Mucosa of descending colon (tissue), 3 donors: ENCODE measurements at regions not wholly inside any gene's neighbourhood (a gene's known extent, or its start where the extent isn't known, plus 50 kb on each side); places are given as distances from the start of the nearest gene placed in this dataset.

ENCODE experiments used
- ATAC-seq: fragments of 200-7000 bp; cut with Tn5 transposase; one replicate; pipeline ENCODE4 v1.9.1; 2020; ENCODE audit warnings: mild to moderate bottlenecking, moderate library complexity
- DNase-seq, 3 donors: peaks; one replicate each; pipeline ENCODE4 v3.0.0-alpha.2; 2020
- H3K36me3 ChIP-seq: fragments of 200-600 bp; one replicate; pipeline ENCODE4 v1.8.0; 2021; ENCODE audit warnings: low read depth, mild to moderate bottlenecking
- H3K4me1 ChIP-seq: fragments of 200-600 bp; one replicate; pipeline ENCODE4 v1.8.0; 2021; ENCODE audit warnings: low read depth, mild to moderate bottlenecking
- H3K4me3 ChIP-seq: fragments of 200-600 bp; one replicate; pipeline ENCODE4 v1.8.0; 2021; ENCODE audit warnings: mild to moderate bottlenecking
- H3K9me3 ChIP-seq: fragments of 200-600 bp; one replicate; pipeline ENCODE4 v1.8.0; 2021; ENCODE audit warnings: mild to moderate bottlenecking
- CTCF ChIP-seq: fragments of 200-600 bp; IDR thresholded peaks from one replicate; pipeline ENCODE4 v1.8.0; 2022; ENCODE audit warnings: antibody characterized with exemption, mild to moderate bottlenecking
- intact Hi-C, 2 donors: fragments of 100-400 bp; cut with DNase I in 1 of 2; cut with micrococcal nuclease in 1 of 2; formaldehyde crosslinking; loops; one replicate each; pipeline versions ENCODE4 v1.11.0 to v1.11.1; 2022; cut with DNase I, micrococcal nuclease
- donor health status: DM: no; HTN: no; CAD: no; lungs with moderate emphysema.
- donor health status: DM: no; HTN: no; CAD: no.
- donor health status: DM: no; HTN: yes; CAD: no.

- Histone ChIP-seq H3K9me3 (no peaks in the 10 kb centered on the region), H3K4me3 (no peak overlapping the region), H3K4me1 (no peaks in the 10 kb centered on the region), H3K36me3 (no peaks in the 10 kb centered on the region)
- TF ChIP-seq CTCF: no peak
- DNase-seq (no peak), ATAC-seq (no peak)
- intact Hi-C loops: loop anchor here in 1 of 2 donors (10.0 kb wide), 2 partner anchors 631 to 661 kb away; partner anchors contain the start of gene LMO4
Observed at GRCh38 chr1:87956072-87956471, 627.4 kb downstream of the LMO4 start.

GRCh38 chr1:87956750-87957149 is 628.1 kb downstream of the LMO4 start:
- no peak for DNase-seq
- Histone ChIP-seq H3K36me3 (no peaks in the 10 kb centered on the region), H3K4me3 (no peak overlapping the region), H3K9me3 (no peaks in the 10 kb centered on the region), H3K4me1 (no peaks in the 10 kb centered on the region)
- ATAC-seq: no peak
- no peak for TF ChIP-seq CTCF
- intact Hi-C loops: loop anchor here in 1 of 2 donors (10.0 kb wide), 2 partner anchors 632 to 662 kb away; partner anchors contain the start of gene LMO4

- no peak for TF ChIP-seq CTCF
- H3K4me3 ChIP-seq: no peak overlapping the region
- no peaks in the 10 kb centered on the region for H3K9me3 ChIP-seq
- intact Hi-C loops: loop anchor here in 1 of 2 donors (10.0 kb wide), 2 partner anchors 633 to 663 kb away; partner anchors contain the start of gene LMO4
- H3K36me3 ChIP-seq: no peaks in the 10 kb centered on the region
- ATAC-seq (no peak), DNase-seq (no peak)
- no peaks in the 10 kb centered on the region for H3K4me1 ChIP-seq
Observed at GRCh38 chr1:87957331-87957730, 628.7 kb downstream of the LMO4 start.

GRCh38 chr1:87958201-87958600 is 629.5 kb downstream of the LMO4 start:
- H3K9me3 ChIP-seq: no peaks in the 10 kb centered on the region
- no peak for TF ChIP-seq CTCF
- intact Hi-C loops: loop anchor here in 1 of 2 donors (10.0 kb wide), 2 partner anchors 633 to 663 kb away; partner anchors contain the start of gene LMO4
- no peak overlapping the region for H3K4me3 ChIP-seq
- no peaks in the 10 kb centered on the region for H3K4me1 ChIP-seq
- DNase-seq: no peak
- no peaks in the 10 kb centered on the region for H3K36me3 ChIP-seq
- no peak for ATAC-seq

- Histone ChIP-seq H3K4me1 (no peaks in the 10 kb centered on the region), H3K9me3 (no peaks in the 10 kb centered on the region), H3K4me3 (no peak overlapping the region), H3K36me3 (no peaks in the 10 kb centered on the region)
- intact Hi-C loops: loop anchor here in 1 of 2 donors (10.0 kb wide), 2 partner anchors 634 to 664 kb away; partner anchors contain the start of gene LMO4
- DNase-seq (no peak), ATAC-seq (no peak)
- TF ChIP-seq CTCF: no peak
Observed at GRCh38 chr1:87958716-87959115, 630.0 kb downstream of the LMO4 start.

- no peaks in the 10 kb centered on the region for H3K36me3 ChIP-seq
- DNase-seq: no peak
- H3K9me3 ChIP-seq: no peaks in the 10 kb centered on the region
- intact Hi-C loops: loop anchor here in 1 of 2 donors (10.0 kb wide), 2 partner anchors 634 to 664 kb away; partner anchors contain the start of gene LMO4
- TF ChIP-seq CTCF: no peak
- ATAC-seq: no peak
- no peaks in the 10 kb centered on the region for H3K4me1 ChIP-seq
- H3K4me3 ChIP-seq: no peak overlapping the region
Observed at GRCh38 chr1:87959236-87959635, 630.6 kb downstream of the LMO4 start.
